GM23338 (cell line): ENCODE measurements at regions not wholly inside any gene's neighbourhood (a gene's known extent, or its start where the extent isn't known, plus 50 kb on each side); places are given as distances from the start of the nearest gene placed in this dataset.

Source experiments
- POLR2AphosphoS5 ChIP-seq: IDR thresholded peaks from 2 replicates; pipeline ENCODE4 v1.6.1; 2016; ENCODE audit warnings: antibody characterized with exemption, low read depth
- TF ChIP-seq, protein P1 (sequence below), 2 experiments: fragments of 200-600 bp in 1 of 2; sonication (generic) in 1 of 2; conservative IDR thresholded peaks; 2 replicates each; pipeline versions ENCODE4 v1.5.1 to v1.6.1; 2016 to 2017; ENCODE audit warnings: antibody characterized with exemption in 2 of 2, low read depth in 2 of 2, mild to moderate bottlenecking in 2 of 2, moderate library complexity in 1 of 2

GRCh38 chr4:114087596-114088230 lies 108.3 kb upstream of the ARSJ start:
- TF ChIP-seq, protein P1, sequence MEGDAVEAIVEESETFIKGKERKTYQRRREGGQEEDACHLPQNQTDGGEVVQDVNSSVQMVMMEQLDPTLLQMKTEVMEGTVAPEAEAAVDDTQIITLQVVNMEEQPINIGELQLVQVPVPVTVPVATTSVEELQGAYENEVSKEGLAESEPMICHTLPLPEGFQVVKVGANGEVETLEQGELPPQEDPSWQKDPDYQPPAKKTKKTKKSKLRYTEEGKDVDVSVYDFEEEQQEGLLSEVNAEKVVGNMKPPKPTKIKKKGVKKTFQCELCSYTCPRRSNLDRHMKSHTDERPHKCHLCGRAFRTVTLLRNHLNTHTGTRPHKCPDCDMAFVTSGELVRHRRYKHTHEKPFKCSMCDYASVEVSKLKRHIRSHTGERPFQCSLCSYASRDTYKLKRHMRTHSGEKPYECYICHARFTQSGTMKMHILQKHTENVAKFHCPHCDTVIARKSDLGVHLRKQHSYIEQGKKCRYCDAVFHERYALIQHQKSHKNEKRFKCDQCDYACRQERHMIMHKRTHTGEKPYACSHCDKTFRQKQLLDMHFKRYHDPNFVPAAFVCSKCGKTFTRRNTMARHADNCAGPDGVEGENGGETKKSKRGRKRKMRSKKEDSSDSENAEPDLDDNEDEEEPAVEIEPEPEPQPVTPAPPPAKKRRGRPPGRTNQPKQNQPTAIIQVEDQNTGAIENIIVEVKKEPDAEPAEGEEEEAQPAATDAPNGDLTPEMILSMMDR (conservative IDR thresholded peaks at IDR 0.05; ENCODE audit: low read depth in 2 of 2): no peak
- TF ChIP-seq POLR2AphosphoS5: no peak
